ENCODE measurements at regions not wholly inside any gene's neighbourhood (a gene's known extent, or its start where the extent isn't known, plus 50 kb on each side); places are given as distances from the start of the nearest gene placed in this dataset.

DNA sequence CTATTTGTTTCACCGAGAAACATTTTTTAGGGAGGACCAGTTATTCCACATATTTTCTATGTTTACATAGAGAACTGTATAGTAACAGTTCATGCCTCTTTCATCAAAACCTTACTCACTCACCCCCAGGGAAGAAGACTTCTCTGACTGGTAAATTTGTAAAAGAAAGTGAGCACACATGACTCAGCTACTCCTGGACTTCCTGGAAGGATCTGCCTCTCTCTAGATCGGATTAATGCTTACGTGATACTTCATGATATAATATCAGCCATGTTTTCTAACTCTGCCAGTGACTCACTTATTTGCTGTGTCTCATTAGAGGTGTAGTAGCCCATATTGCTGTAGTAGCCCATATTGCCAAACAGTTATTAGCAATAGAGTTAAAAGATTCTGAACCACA, 494.3 kb upstream of the ATXN7L3B start:
- Histone ChIP-seq H3K4me3 (ENCODE audit: low read length) (no peak overlapping the region), H3K36me3 (ENCODE audit: insufficient read depth, low read length) (no peaks in the 10 kb centered on the region), H3K4me2 (ENCODE audit: low read length) (no peak overlapping the region), H3K9me3 (ENCODE audit: low read length) (no peaks in the 10 kb centered on the region), H2AFZ (ENCODE audit: low read depth, low read length) (no peak overlapping the region), H3K27ac (ENCODE audit: low read length) (no peak overlapping the region), H4K20me1 (ENCODE audit: insufficient read depth) (no peaks in the 10 kb centered on the region), H3K9ac (ENCODE audit: low read length) (no peak overlapping the region), H3F3A (ENCODE audit: insufficient read depth, low read length, poor library complexity, severe bottlenecking) (no peaks in the 10 kb centered on the region), H3K9me2 (ENCODE audit: insufficient read depth, low read length) (no peaks in the 10 kb centered on the region), H3K27me3 (ENCODE audit: insufficient read depth, low read depth, low read length) (no peaks in the 10 kb centered on the region), H3K79me2 (replicated peaks; ENCODE audit: insufficient read depth, low read length) (no peaks in the 10 kb centered on the region)
- TF ChIP-seq, protein P1, sequence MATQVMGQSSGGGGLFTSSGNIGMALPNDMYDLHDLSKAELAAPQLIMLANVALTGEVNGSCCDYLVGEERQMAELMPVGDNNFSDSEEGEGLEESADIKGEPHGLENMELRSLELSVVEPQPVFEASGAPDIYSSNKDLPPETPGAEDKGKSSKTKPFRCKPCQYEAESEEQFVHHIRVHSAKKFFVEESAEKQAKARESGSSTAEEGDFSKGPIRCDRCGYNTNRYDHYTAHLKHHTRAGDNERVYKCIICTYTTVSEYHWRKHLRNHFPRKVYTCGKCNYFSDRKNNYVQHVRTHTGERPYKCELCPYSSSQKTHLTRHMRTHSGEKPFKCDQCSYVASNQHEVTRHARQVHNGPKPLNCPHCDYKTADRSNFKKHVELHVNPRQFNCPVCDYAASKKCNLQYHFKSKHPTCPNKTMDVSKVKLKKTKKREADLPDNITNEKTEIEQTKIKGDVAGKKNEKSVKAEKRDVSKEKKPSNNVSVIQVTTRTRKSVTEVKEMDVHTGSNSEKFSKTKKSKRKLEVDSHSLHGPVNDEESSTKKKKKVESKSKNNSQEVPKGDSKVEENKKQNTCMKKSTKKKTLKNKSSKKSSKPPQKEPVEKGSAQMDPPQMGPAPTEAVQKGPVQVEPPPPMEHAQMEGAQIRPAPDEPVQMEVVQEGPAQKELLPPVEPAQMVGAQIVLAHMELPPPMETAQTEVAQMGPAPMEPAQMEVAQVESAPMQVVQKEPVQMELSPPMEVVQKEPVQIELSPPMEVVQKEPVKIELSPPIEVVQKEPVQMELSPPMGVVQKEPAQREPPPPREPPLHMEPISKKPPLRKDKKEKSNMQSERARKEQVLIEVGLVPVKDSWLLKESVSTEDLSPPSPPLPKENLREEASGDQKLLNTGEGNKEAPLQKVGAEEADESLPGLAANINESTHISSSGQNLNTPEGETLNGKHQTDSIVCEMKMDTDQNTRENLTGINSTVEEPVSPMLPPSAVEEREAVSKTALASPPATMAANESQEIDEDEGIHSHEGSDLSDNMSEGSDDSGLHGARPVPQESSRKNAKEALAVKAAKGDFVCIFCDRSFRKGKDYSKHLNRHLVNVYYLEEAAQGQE (IDR thresholded peaks at IDR 0.05; ENCODE audit: borderline replicate concordance) = no peak
- no peak for TF ChIP-seq EP300 (conservative IDR thresholded peaks at IDR 0.05; ENCODE audit: poor library complexity, severe bottlenecking)
- TF ChIP-seq POLR2AphosphoS5 (IDR thresholded peaks at IDR 0.05) = no peak
- no peak for TF ChIP-seq MXI1 (conservative IDR thresholded peaks at IDR 0.05; ENCODE audit: poor library complexity, severe bottlenecking)
- no peak for TF ChIP-seq RAD21 (conservative IDR thresholded peaks at IDR 0.05)
- TF ChIP-seq, protein P2, sequence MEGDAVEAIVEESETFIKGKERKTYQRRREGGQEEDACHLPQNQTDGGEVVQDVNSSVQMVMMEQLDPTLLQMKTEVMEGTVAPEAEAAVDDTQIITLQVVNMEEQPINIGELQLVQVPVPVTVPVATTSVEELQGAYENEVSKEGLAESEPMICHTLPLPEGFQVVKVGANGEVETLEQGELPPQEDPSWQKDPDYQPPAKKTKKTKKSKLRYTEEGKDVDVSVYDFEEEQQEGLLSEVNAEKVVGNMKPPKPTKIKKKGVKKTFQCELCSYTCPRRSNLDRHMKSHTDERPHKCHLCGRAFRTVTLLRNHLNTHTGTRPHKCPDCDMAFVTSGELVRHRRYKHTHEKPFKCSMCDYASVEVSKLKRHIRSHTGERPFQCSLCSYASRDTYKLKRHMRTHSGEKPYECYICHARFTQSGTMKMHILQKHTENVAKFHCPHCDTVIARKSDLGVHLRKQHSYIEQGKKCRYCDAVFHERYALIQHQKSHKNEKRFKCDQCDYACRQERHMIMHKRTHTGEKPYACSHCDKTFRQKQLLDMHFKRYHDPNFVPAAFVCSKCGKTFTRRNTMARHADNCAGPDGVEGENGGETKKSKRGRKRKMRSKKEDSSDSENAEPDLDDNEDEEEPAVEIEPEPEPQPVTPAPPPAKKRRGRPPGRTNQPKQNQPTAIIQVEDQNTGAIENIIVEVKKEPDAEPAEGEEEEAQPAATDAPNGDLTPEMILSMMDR (IDR thresholded peaks at IDR 0.05; ENCODE audit: poor library complexity, severe bottlenecking) = no peak
- TF ChIP-seq SMC3 (conservative IDR thresholded peaks at IDR 0.05; ENCODE audit: poor library complexity) = no peak
- TF ChIP-seq TAF1 (IDR thresholded peaks at IDR 0.05; ENCODE audit: low read depth) = no peak
- no peak for TF ChIP-seq EZH2 (IDR thresholded peaks at IDR 0.05; ENCODE audit: borderline replicate concordance, insufficient read depth, low read length, poor library complexity, severe bottlenecking)

DNA sequence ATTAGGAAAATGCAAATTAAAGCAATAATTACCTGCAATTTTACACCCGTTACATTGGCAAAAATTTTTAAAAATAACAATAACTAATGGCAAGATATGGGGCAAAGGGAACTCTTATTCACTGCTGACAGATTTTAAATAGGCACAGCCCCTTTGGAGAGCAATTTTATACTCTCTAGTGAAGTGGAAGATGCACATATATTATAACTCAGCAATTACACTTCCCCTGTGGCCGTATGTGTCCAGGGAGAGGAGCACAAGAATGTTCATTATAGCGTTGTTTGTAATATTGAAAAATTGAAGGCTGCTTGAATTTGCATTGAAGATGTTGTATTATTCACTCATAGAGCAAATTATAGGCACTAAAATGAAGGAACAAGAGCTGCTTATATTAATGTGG, 488.3 kb upstream of the ATXN7L3B start:
- Histone ChIP-seq H3F3A (ENCODE audit: insufficient read depth, low read length, poor library complexity, severe bottlenecking) (no peaks in the 10 kb centered on the region), H3K4me3 (ENCODE audit: low read length) (no peak overlapping the region), H3K79me2 (replicated peaks; ENCODE audit: insufficient read depth, low read length) (no peaks in the 10 kb centered on the region), H4K20me1 (ENCODE audit: insufficient read depth) (no peaks in the 10 kb centered on the region), H3K9me3 (ENCODE audit: low read length) (no peaks in the 10 kb centered on the region), H3K27ac (ENCODE audit: low read length) (peak overlapping the region; percentile 1), H3K27me3 (ENCODE audit: insufficient read depth, low read depth, low read length) (no peaks in the 10 kb centered on the region), H3K9me2 (ENCODE audit: insufficient read depth, low read length) (no peaks in the 10 kb centered on the region), H3K36me3 (ENCODE audit: insufficient read depth, low read length) (no peaks in the 10 kb centered on the region), H3K9ac (ENCODE audit: low read length) (no peak overlapping the region), H2AFZ (ENCODE audit: low read depth, low read length) (no peak overlapping the region), H3K4me2 (ENCODE audit: low read length) (no peak overlapping the region)
- TF ChIP-seq EP300 (conservative IDR thresholded peaks at IDR 0.05; ENCODE audit: poor library complexity, severe bottlenecking) = no peak
- TF ChIP-seq EZH2 (IDR thresholded peaks at IDR 0.05; ENCODE audit: borderline replicate concordance, insufficient read depth, low read length, poor library complexity, severe bottlenecking) = no peak
- no peak for TF ChIP-seq SMC3 (conservative IDR thresholded peaks at IDR 0.05; ENCODE audit: poor library complexity)

DNA sequence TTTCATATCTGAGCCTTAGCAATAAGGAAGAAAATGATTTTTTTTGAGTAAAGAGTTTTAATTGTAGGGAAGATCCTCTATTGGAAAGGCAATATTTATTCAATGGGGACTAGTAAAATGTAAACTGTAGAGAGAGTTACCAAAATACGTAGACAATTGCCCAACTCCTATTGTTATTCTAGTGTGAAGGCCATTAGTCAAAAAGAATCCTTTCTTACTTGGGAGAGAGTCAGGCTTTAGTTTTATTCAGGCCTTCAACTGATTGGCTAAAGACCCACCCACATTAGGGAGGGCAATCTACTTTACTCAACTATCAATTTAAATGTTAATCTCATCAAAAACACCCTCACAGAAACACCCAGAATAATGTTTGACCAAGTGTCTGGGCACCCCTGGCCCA, 485.8 kb upstream of the ATXN7L3B start:
- TF ChIP-seq SMC3 (conservative IDR thresholded peaks at IDR 0.05; ENCODE audit: poor library complexity) = no peak
- no peak for TF ChIP-seq POLR2AphosphoS5 (IDR thresholded peaks at IDR 0.05)
- no peak for TF ChIP-seq EZH2 (IDR thresholded peaks at IDR 0.05; ENCODE audit: borderline replicate concordance, insufficient read depth, low read length, poor library complexity, severe bottlenecking)
- TF ChIP-seq, protein P1 (IDR thresholded peaks at IDR 0.05; ENCODE audit: borderline replicate concordance) = no peak
- Histone ChIP-seq H3K36me3 (ENCODE audit: insufficient read depth, low read length) (no peaks in the 10 kb centered on the region), H3K4me3 (ENCODE audit: low read length) (no peak overlapping the region), H3K9ac (ENCODE audit: low read length) (no peak overlapping the region), H4K20me1 (ENCODE audit: insufficient read depth) (no peaks in the 10 kb centered on the region), H2AFZ (ENCODE audit: low read depth, low read length) (no peak overlapping the region), H3K79me2 (replicated peaks; ENCODE audit: insufficient read depth, low read length) (no peaks in the 10 kb centered on the region), H3K27me3 (ENCODE audit: insufficient read depth, low read depth, low read length) (no peaks in the 10 kb centered on the region), H3K9me2 (ENCODE audit: insufficient read depth, low read length) (no peaks in the 10 kb centered on the region), H3K27ac (ENCODE audit: low read length) (no peak overlapping the region), H3K9me3 (ENCODE audit: low read length) (no peaks in the 10 kb centered on the region), H3K4me2 (ENCODE audit: low read length) (no peak overlapping the region), H3F3A (ENCODE audit: insufficient read depth, low read length, poor library complexity, severe bottlenecking) (no peaks in the 10 kb centered on the region)

All from neural cell (in vitro differentiated cells).